PC-9 (cell line): ENCODE measurements at regions not wholly inside any gene's neighbourhood (a gene's known extent, or its start where the extent isn't known, plus 50 kb on each side); places are given as distances from the start of the nearest gene placed in this dataset.
A peak's percentile ranks its signal among the peaks of the same experiment; 100 is the strongest.

Source experiments
- BruUV-seq: library from RNA; stranded (reverse); fragments of 400-500 nt; replicated peaks from 2 replicates; lab custom pipeline; 2021; lab: Mats Ljungman, UMichigan
- CTCF ChIA-PET: fragments of 300-600 bp; sonication (Branson Sonifier 250); formaldehyde crosslinking; loops from one replicate; lab custom pipeline; 2022; ENCODE audit warnings: antibody characterized with exemption; lab: Charles Lee
- POLR2A ChIA-PET: fragments of 300-600 bp; sonication (Branson Sonifier 250); formaldehyde crosslinking; loops from one replicate; lab custom pipeline; 2022; ENCODE audit warnings: antibody characterized with exemption; ENCODE audit not compliant: unreplicated experiment; lab: Charles Lee
- DNase-seq, 2 experiments: peaks; one replicate each; pipeline versions ENCODE4 v3.0.0 to v3.0.0-alpha.2; 2015 to 2022; ENCODE audit warnings: mixed read lengths in 1 of 2
- H2AFZ ChIP-seq: fragments of 200-600 bp; sonication (generic); 2 replicates; pipeline ENCODE4 v1.8.1; 2017; ENCODE audit warnings: antibody characterized with exemption
- H3F3A ChIP-seq: fragments of 200-600 bp; sonication (generic); 2 replicates; pipeline ENCODE4 v1.8.1; 2017; ENCODE audit warnings: antibody characterized with exemption, mild to moderate bottlenecking, low read depth; ENCODE audit not compliant: insufficient read depth
- H3K27ac ChIP-seq: fragments of 200-600 bp; sonication (generic); 2 replicates; pipeline ENCODE4 v1.6.1; 2016; ENCODE audit warnings: mixed run types
- H3K27me3 ChIP-seq: fragments of 200-600 bp; sonication (generic); 2 replicates; pipeline ENCODE4 v1.6.1; 2016; ENCODE audit warnings: low read depth, mixed run types; ENCODE audit not compliant: insufficient read depth
- H3K36me3 ChIP-seq: fragments of 200-600 bp; sonication (generic); 2 replicates; pipeline ENCODE4 v1.6.1; 2016; ENCODE audit warnings: low read depth, mixed run types
- H3K4me1 ChIP-seq: fragments of 200-600 bp; sonication (generic); replicated peaks from 2 replicates; pipeline ENCODE4 v1.6.1; 2016; ENCODE audit warnings: mixed run types; ENCODE audit not compliant: insufficient read depth
- H3K4me2 ChIP-seq: fragments of 200-600 bp; sonication (generic); 2 replicates; pipeline ENCODE4 v1.6.1; 2017; ENCODE audit warnings: mixed run types
- H3K4me3 ChIP-seq: fragments of 200-600 bp; sonication (generic); 2 replicates; pipeline ENCODE4 v1.6.1; 2016; ENCODE audit warnings: mixed run types
- H3K79me2 ChIP-seq: fragments of 200-600 bp; sonication (generic); 2 replicates; pipeline ENCODE4 v1.6.1; 2017; ENCODE audit warnings: low read depth, mixed run types
- H3K9me2 ChIP-seq: fragments of 200-600 bp; sonication (generic); 2 replicates; pipeline ENCODE4 v1.8.1; 2017; ENCODE audit warnings: mild to moderate bottlenecking; ENCODE audit not compliant: insufficient read depth
- H3K9me3 ChIP-seq: fragments of 200-600 bp; sonication (generic); 2 replicates; pipeline ENCODE4 v1.8.1; 2016; ENCODE audit warnings: low read depth; ENCODE audit not compliant: insufficient read depth
- H4K20me1 ChIP-seq: fragments of 200-600 bp; sonication (generic); 2 replicates; pipeline ENCODE4 v1.8.1; 2017; ENCODE audit not compliant: insufficient read depth
- CTCF ChIP-seq: fragments of 200-600 bp; sonication (generic); conservative IDR thresholded peaks from 2 replicates; pipeline ENCODE4 v1.6.1; 2017; ENCODE audit warnings: mixed run types, antibody characterized with exemption, mild to moderate bottlenecking, moderate library complexity
- EZH2 ChIP-seq: fragments of 200-600 bp; sonication (generic); IDR thresholded peaks from 2 replicates; pipeline ENCODE4 v1.8.0; 2017; ENCODE audit warnings: antibody characterized with exemption, low read depth
- intact Hi-C: fragments of 100-400 bp; cut with micrococcal nuclease; formaldehyde crosslinking; loops from one replicate; pipeline ENCODE4 v1.10.0; 2022; ENCODE audit not compliant: unreplicated experiment

- H3K36me3 ChIP-seq = no peaks in the 10 kb centered on the region
- TF ChIP-seq EZH2 (no peak), CTCF (no peak)
- POLR2A ChIA-PET = no interaction called here
- H3F3A ChIP-seq = peaks cover 9% of the 10 kb centered on the region; the same call in 1 of the 2 replicates
- CTCF ChIA-PET = no interaction called here
- H3K4me2 ChIP-seq = peak overlapping the region; percentile 32; the same call in 1 of the 2 replicates
- H3K9me2 ChIP-seq = no peaks in the 10 kb centered on the region
- no peaks in the 10 kb centered on the region for H4K20me1 ChIP-seq
- intact Hi-C loops = no loop called here
- DNase-seq = peak in 1 of 2 experiments; percentile 58
- H3K4me3 ChIP-seq = no peak overlapping the region
- H3K9me3 ChIP-seq = peaks cover 11% of the 10 kb centered on the region
- BruUV-seq = no TSS peak
- peak overlapping the region; percentile 88 for H3K27ac ChIP-seq
- no peaks in the 10 kb centered on the region for H3K79me2 ChIP-seq
- H3K4me1 ChIP-seq = peaks cover 39% of the 10 kb centered on the region
- H3K27me3 ChIP-seq = no peaks in the 10 kb centered on the region
- no peak overlapping the region; the same call in 1 of the 2 replicates for H2AFZ ChIP-seq
Measured at GRCh38 chr18:60892441-60892840, 440.8 kb upstream of the CDH20 start.

GRCh38 chr18:60892855-60893254 is 440.4 kb upstream of the CDH20 start:
- H3K36me3 ChIP-seq = no peaks in the 10 kb centered on the region
- CTCF ChIA-PET = no interaction called here
- H3K4me1 ChIP-seq = peaks cover 39% of the 10 kb centered on the region
- intact Hi-C loops = no loop called here
- POLR2A ChIA-PET = no interaction called here
- no peaks in the 10 kb centered on the region for H3K79me2 ChIP-seq
- no peaks in the 10 kb centered on the region for H3K27me3 ChIP-seq
- no peaks in the 10 kb centered on the region for H4K20me1 ChIP-seq
- H3F3A ChIP-seq = peaks cover 9% of the 10 kb centered on the region; the same call in 1 of the 2 replicates
- TF ChIP-seq CTCF = no peak
- no peak for TF ChIP-seq EZH2
- peak overlapping the region; percentile 32; the same call in 1 of the 2 replicates for H3K4me2 ChIP-seq
- peak overlapping the region; percentile 88 for H3K27ac ChIP-seq
- H2AFZ ChIP-seq = no peak overlapping the region
- H3K4me3 ChIP-seq = no peak overlapping the region
- H3K9me3 ChIP-seq = peaks cover 11% of the 10 kb centered on the region
- BruUV-seq = no TSS peak
- DNase-seq = peak; percentile 61 to 84
- no peaks in the 10 kb centered on the region for H3K9me2 ChIP-seq

GRCh38 chr18:60893355-60894097 is 439.7 kb upstream of the CDH20 start:
- no peaks in the 10 kb centered on the region for H4K20me1 ChIP-seq
- ChIA-PET CTCF (no interaction called here), POLR2A (no interaction called here)
- no peak overlapping the region for H2AFZ ChIP-seq
- H3K27me3 ChIP-seq = no peaks in the 10 kb centered on the region
- H3K4me1 ChIP-seq = peaks cover 39% of the 10 kb centered on the region
- peaks cover 9% of the 10 kb centered on the region; the same call in 1 of the 2 replicates for H3F3A ChIP-seq
- H3K4me3 ChIP-seq = no peak overlapping the region
- BruUV-seq = no TSS peak
- H3K79me2 ChIP-seq = no peaks in the 10 kb centered on the region
- no peaks in the 10 kb centered on the region for H3K36me3 ChIP-seq
- H3K9me2 ChIP-seq = no peaks in the 10 kb centered on the region
- peaks cover 11% of the 10 kb centered on the region for H3K9me3 ChIP-seq
- intact Hi-C loops = no loop called here
- H3K4me2 ChIP-seq = no peak overlapping the region
- peak overlapping the region; percentile 88 for H3K27ac ChIP-seq
- TF ChIP-seq EZH2 (no peak), CTCF (no peak)
- DNase-seq = no peak
